Vagina (tissue), 2 donors: ENCODE measurements at regions not wholly inside any gene's neighbourhood (a gene's known extent, or its start where the extent isn't known, plus 50 kb on each side); places are given as distances from the start of the nearest gene placed in this dataset.
"Not testable (repeated sequence)": the region's sequence is repeated elsewhere in the genome, so short reads cannot be mapped to it uniquely, and the experiment has no call there.

Experiments
- POLR2A ChIP-seq, 2 donors: fragments of 450-650 bp; IDR thresholded peaks; one replicate each; pipeline ENCODE4 v1.6.1; 2017; ENCODE audit warnings: antibody characterized with exemption in 2 of 2, mild to moderate bottlenecking in 2 of 2, moderate library complexity in 2 of 2
- POLR2AphosphoS5 ChIP-seq, 2 donors: sonication (generic); formaldehyde crosslinking; IDR thresholded peaks; one replicate each; pipeline ENCODE4 v1.9.0; 2017; ENCODE audit warnings: antibody characterized with exemption in 2 of 2, mild to moderate bottlenecking in 2 of 2, low read depth in 1 of 2; ENCODE audit not compliant: insufficient read depth in 1 of 2
- TF ChIP-seq, protein P1 (sequence below), 3 experiments: fragments of 450-650 bp in 2 of 3; fragments of 200-600 bp in 1 of 3; sonication (generic) in 1 of 3; IDR thresholded peaks; one replicate each; pipeline ENCODE4 v1.5.1; 2017 to 2019; ENCODE audit warnings: antibody characterized with exemption in 3 of 3, mild to moderate bottlenecking in 2 of 3, moderate library complexity in 2 of 3

DNA sequence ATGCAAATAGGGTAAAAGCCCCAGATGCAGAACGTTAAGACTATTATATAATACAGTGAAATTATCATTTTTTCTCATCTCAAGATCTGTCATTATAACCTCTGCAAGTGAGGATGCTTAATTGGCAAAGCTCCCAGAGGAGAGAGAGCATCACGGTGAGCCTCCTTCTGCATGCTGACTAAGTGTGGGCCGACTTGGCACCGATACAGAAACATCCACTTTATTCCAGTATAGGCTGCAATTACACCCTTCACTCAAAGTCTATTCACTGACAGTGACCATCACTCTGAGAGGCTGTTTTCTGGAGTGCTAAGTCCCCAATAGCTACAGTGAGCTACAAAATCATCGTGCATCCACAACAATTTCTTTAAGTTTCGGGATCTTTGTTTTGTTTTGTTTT lies 69.6 kb upstream of the NBPF26 start:
- TF ChIP-seq, protein P1, sequence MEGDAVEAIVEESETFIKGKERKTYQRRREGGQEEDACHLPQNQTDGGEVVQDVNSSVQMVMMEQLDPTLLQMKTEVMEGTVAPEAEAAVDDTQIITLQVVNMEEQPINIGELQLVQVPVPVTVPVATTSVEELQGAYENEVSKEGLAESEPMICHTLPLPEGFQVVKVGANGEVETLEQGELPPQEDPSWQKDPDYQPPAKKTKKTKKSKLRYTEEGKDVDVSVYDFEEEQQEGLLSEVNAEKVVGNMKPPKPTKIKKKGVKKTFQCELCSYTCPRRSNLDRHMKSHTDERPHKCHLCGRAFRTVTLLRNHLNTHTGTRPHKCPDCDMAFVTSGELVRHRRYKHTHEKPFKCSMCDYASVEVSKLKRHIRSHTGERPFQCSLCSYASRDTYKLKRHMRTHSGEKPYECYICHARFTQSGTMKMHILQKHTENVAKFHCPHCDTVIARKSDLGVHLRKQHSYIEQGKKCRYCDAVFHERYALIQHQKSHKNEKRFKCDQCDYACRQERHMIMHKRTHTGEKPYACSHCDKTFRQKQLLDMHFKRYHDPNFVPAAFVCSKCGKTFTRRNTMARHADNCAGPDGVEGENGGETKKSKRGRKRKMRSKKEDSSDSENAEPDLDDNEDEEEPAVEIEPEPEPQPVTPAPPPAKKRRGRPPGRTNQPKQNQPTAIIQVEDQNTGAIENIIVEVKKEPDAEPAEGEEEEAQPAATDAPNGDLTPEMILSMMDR (IDR thresholded peaks at IDR 0.05): not testable (repeated sequence)
- not testable (repeated sequence) for TF ChIP-seq POLR2A (IDR thresholded peaks at IDR 0.05); POLR2AphosphoS5 (IDR thresholded peaks at IDR 0.05; ENCODE audit: insufficient read depth in 1 of 2, low read depth in 1 of 2)
